OCI-LY3 (cell line): ENCODE measurements at regions not wholly inside any gene's neighbourhood (a gene's known extent, or its start where the extent isn't known, plus 50 kb on each side); places are given as distances from the start of the nearest gene placed in this dataset.

Experiments used
- EZH2phosphoT487 ChIP-seq: fragments of 200-600 bp; shearing (Covaris generic); IDR thresholded peaks from 2 replicates; pipeline ENCODE4 v1.6.1; 2018; ENCODE audit warnings: antibody characterized with exemption, mixed run types, low read depth
- TF ChIP-seq, protein P1 (sequence below): fragments of 200-600, 300-600 bp; sonication (generic); IDR thresholded peaks from 2 replicates; pipeline ENCODE4 v1.5.1; 2014; ENCODE audit warnings: antibody characterized with exemption, low read length, low read depth

DNA sequence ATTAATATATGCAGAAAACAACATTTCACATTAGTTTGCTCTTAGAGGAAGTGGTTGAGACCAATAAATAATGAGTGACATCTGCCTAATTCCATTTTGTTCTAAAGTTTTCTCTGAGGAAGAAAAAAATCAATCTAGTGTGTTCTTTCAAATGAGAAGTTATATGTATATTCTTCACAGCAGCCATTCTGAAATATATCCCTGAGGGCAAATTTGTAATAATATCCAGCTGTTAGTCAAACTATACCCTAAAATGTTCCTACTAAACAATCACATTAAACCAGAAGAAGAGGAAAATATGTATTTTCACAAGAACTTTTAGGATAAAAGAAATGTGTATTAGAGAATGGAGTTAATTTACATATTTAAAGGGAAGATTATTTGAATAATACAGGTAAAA lies 375.1 kb upstream of the CDH19 start:
- TF ChIP-seq, protein P1, sequence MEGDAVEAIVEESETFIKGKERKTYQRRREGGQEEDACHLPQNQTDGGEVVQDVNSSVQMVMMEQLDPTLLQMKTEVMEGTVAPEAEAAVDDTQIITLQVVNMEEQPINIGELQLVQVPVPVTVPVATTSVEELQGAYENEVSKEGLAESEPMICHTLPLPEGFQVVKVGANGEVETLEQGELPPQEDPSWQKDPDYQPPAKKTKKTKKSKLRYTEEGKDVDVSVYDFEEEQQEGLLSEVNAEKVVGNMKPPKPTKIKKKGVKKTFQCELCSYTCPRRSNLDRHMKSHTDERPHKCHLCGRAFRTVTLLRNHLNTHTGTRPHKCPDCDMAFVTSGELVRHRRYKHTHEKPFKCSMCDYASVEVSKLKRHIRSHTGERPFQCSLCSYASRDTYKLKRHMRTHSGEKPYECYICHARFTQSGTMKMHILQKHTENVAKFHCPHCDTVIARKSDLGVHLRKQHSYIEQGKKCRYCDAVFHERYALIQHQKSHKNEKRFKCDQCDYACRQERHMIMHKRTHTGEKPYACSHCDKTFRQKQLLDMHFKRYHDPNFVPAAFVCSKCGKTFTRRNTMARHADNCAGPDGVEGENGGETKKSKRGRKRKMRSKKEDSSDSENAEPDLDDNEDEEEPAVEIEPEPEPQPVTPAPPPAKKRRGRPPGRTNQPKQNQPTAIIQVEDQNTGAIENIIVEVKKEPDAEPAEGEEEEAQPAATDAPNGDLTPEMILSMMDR: no peak
- TF ChIP-seq EZH2phosphoT487: no peak
